Uterus (tissue), 3 donors: ENCODE measurements at regions not wholly inside any gene's neighbourhood (a gene's known extent, or its start where the extent isn't known, plus 50 kb on each side); places are given as distances from the start of the nearest gene placed in this dataset.

ENCODE experiments used
- DNase-seq, 2 donors: peaks; one replicate each; pipeline ENCODE4 v3.0.0-alpha.2; 2019 to 2020
- H3K27ac ChIP-seq, 2 donors: fragments of 200-600 bp; sonication (generic); 1 replicate in 1 of 2; 2 replicates in 1 of 2; pipeline ENCODE4 v1.5.1; 2016 to 2018
- H3K27me3 ChIP-seq, 2 donors: fragments of 200-600 bp; sonication (generic); one replicate each; pipeline ENCODE4 v1.5.1; 2018 to 2019; ENCODE audit warnings: control low read depth in 1 of 2
- H3K36me3 ChIP-seq, 2 donors: fragments of 200-600 bp; sonication (generic); one replicate each; pipeline ENCODE4 v1.5.1; 2019; ENCODE audit warnings: control low read depth in 1 of 2
- H3K4me1 ChIP-seq, 2 donors: fragments of 200-600 bp; sonication (generic); one replicate each; pipeline ENCODE4 v1.5.1; 2018 to 2019; ENCODE audit warnings: control low read depth in 1 of 2
- H3K4me3 ChIP-seq, 2 donors: fragments of 200-600 bp; sonication (generic); 1 replicate in 1 of 2; 2 replicates in 1 of 2; pipeline ENCODE4 v1.5.1; 2018 to 2019; ENCODE audit warnings: mild to moderate bottlenecking in 1 of 2
- H3K9me3 ChIP-seq, 2 donors: fragments of 200-600 bp; sonication (generic); one replicate each; pipeline ENCODE4 v1.5.1; 2019; ENCODE audit warnings: control low read depth in 1 of 2
- POLR2A ChIP-seq, 2 donors: fragments of 450-650 bp; IDR thresholded peaks; one replicate each; pipeline ENCODE4 v1.6.1; 2016; ENCODE audit warnings: antibody characterized with exemption in 2 of 2, mild to moderate bottlenecking in 1 of 2, moderate library complexity in 1 of 2
- intact Hi-C: fragments of 100-400 bp; cut with DNase I; formaldehyde crosslinking; loops from one replicate; pipeline ENCODE4 v1.15.1; 2023; ENCODE audit warnings: low total_unique reads
- TF ChIP-seq, protein P1 (sequence below), 4 experiments: fragments of 200-600 bp in 2 of 4; fragments of 450-650 bp in 2 of 4; sonication (generic) in 2 of 4; IDR thresholded peaks; one replicate each; pipeline ENCODE4 v1.5.1; 2016 to 2019; ENCODE audit warnings: antibody characterized with exemption in 4 of 4, mild to moderate bottlenecking in 2 of 4, moderate library complexity in 1 of 4
- donor health status: DM: yes; HTN: yes; CAD: no.

DNA sequence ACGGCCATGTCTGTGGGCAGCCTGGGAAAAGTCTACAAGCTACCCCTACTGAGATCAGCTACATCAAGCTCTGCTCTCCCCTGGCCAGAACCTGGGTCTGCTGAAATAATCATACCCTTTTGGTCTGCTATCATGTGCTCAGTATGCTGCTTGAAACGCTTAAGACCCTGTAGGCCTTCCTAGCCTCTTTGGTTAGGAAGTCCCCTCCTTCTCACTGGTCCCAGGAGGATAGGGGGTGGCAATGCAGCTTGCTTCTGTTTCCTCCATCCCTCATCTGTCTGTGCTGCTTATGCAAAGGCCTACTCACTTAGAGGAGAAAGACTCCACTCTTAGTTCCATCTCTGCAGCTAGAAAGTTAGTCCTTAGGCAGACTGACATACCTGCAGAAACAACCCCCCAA lies 118.2 kb upstream of the RASGRP1 start:
- intact Hi-C loops = no loop called here
- H3K36me3 ChIP-seq = no peaks in the 10 kb centered on the region
- TF ChIP-seq, protein P1, sequence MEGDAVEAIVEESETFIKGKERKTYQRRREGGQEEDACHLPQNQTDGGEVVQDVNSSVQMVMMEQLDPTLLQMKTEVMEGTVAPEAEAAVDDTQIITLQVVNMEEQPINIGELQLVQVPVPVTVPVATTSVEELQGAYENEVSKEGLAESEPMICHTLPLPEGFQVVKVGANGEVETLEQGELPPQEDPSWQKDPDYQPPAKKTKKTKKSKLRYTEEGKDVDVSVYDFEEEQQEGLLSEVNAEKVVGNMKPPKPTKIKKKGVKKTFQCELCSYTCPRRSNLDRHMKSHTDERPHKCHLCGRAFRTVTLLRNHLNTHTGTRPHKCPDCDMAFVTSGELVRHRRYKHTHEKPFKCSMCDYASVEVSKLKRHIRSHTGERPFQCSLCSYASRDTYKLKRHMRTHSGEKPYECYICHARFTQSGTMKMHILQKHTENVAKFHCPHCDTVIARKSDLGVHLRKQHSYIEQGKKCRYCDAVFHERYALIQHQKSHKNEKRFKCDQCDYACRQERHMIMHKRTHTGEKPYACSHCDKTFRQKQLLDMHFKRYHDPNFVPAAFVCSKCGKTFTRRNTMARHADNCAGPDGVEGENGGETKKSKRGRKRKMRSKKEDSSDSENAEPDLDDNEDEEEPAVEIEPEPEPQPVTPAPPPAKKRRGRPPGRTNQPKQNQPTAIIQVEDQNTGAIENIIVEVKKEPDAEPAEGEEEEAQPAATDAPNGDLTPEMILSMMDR (IDR thresholded peaks at IDR 0.05) = no peak
- no peak for TF ChIP-seq POLR2A (IDR thresholded peaks at IDR 0.05)
- no peaks in the 10 kb centered on the region for H3K4me1 ChIP-seq
- no peaks in the 10 kb centered on the region for H3K9me3 ChIP-seq
- H3K27ac ChIP-seq = no peak overlapping the region
- DNase-seq = no peak
- H3K27me3 ChIP-seq = no peaks in the 10 kb centered on the region
- no peak overlapping the region for H3K4me3 ChIP-seq

DNA sequence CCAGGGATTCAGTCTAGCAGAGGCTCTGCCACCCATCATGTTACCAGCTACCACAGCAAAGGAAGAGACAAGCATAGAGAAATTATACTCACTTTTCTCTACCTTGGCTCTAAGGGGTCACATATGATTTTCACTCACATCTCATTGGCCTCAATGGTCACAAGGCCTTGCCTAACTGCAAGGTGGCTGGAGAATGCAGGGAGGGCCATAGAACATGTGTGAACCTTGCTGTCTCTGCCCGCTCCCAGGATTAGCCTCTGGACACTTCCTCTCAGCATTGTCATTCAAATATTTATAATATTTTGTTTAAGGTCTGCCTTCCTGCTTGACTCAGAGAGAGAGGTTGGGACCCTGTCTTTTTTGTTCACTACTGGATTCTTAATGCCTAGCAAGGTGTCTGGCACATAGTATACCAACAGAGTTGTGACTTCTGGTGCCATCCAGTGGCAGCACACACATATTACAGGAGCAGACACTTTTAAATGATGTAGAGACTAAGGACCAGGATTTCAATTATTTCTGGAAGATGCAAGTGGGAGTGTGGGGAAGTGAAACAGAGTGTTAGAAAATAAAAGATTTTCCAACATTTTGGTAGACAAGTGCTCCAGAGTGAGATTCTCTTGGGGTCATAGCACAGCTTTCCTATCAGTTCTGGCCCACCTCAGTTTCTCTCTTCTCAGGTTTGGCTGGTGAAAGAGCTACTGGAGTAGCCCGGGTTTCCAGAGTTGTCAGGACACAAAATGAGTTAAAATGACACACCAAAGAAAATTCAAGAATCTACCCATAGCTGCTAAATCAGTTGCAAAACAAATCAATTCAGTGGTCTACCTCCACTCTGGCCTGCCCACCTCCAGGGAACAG lies 119.0 kb upstream of the RASGRP1 start:
- no peak overlapping the region for H3K4me3 ChIP-seq
- no peak for TF ChIP-seq POLR2A (IDR thresholded peaks at IDR 0.05)
- TF ChIP-seq, protein P1 (IDR thresholded peaks at IDR 0.05) = peak in 2 of 4 experiments; percentile 40 to 54
- intact Hi-C loops = no loop called here
- H3K4me1 ChIP-seq = no peaks in the 10 kb centered on the region
- no peaks in the 10 kb centered on the region for H3K27me3 ChIP-seq
- no peaks in the 10 kb centered on the region for H3K36me3 ChIP-seq
- DNase-seq = peak in 1 of 2 donors; percentile 22
- no peaks in the 10 kb centered on the region for H3K9me3 ChIP-seq
- no peak overlapping the region for H3K27ac ChIP-seq

DNA sequence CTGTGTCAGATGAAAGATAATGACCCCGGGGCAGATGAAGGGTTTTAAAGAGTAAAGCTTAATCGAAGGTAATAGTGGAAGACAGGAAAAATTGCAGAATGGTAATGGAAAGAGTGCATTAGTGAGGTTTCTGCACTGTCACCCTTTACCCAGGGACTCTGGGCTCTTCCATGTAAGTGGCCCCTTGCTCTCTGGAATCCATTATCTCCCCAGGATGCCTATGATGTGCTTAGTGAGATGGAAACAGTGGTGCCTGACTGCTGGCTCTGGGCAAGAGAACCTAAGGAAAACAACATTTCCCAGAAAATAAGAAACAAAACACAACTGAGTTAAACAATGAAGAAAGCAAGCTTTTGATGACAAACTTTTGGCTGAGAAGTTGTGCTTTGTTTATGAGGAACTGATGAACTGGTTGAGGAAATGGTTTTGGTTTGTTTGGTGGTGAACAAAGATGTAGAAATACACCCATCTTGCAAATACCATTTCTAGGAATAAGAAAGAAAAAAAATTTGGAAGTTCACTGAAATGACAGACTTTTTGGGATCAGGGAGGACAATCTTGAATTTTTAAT lies 119.9 kb upstream of the RASGRP1 start:
- intact Hi-C loops = no loop called here
- Histone ChIP-seq H3K9me3 (no peaks in the 10 kb centered on the region), H3K27ac (no peak overlapping the region), H3K27me3 (no peaks in the 10 kb centered on the region), H3K36me3 (no peaks in the 10 kb centered on the region), H3K4me1 (no peaks in the 10 kb centered on the region), H3K4me3 (no peak overlapping the region)
- TF ChIP-seq, protein P1 (IDR thresholded peaks at IDR 0.05) = no peak
- TF ChIP-seq POLR2A (IDR thresholded peaks at IDR 0.05) = no peak
- DNase-seq = no peak

DNA sequence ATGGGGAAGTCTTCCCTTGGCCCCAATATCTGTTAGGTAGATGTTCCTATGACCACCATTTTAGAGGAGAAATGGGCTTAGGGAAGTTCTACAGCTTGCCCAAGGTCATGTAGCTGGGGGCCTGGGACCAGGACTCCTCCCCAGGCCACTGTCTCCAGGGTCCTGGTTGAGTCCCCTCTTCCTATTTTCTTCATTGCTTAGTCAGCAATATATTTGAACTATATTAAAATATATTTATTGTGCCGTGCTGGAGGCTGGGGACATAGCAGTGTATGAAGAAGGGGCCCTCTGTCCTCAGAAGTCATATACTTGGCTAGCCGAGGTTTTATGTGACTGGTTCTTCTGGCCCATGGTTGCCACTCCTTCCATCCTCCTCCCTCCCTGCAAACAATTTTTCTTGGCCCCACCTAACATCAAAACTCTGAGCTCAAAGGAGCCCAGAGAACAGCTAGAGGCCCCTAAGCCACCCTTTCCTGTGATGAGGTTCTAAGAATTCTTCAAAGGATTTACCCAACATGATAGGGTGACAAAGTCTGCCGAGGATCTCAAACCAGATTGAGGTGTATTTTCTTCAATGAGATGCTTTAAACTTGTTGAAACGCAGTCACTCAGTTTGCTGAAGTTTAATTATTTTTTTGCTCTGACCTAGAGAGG lies 121.2 kb upstream of the RASGRP1 start:
- Histone ChIP-seq H3K27ac (no peak overlapping the region), H3K9me3 (no peaks in the 10 kb centered on the region), H3K36me3 (no peaks in the 10 kb centered on the region), H3K4me3 (no peak overlapping the region), H3K4me1 (no peaks in the 10 kb centered on the region), H3K27me3 (no peaks in the 10 kb centered on the region)
- no peak for DNase-seq
- intact Hi-C loops = no loop called here
- TF ChIP-seq POLR2A (IDR thresholded peaks at IDR 0.05) = no peak

DNA sequence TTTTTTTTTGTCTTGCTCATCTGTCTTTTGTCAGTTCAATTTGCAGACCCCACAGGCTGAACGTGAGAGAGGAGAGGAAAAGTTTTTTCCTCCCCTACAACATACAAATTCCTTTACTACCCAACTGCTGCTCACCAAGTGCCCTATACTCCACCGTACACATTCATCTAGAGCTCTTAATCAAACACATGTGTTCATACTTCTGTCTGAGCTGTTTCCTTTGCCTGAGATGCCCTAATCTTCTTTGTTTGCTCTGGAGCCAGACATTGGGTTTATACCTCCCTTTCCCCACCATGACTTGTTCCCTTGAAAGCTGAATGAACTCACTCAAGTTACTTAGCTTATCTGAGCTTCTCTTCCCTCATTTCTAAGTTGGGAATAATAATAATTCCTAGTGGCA lies 122.7 kb upstream of the RASGRP1 start:
- H3K9me3 ChIP-seq = no peaks in the 10 kb centered on the region
- no peak for DNase-seq
- H3K27ac ChIP-seq = no peak overlapping the region
- intact Hi-C loops = no loop called here
- H3K4me3 ChIP-seq = no peak overlapping the region
- H3K27me3 ChIP-seq = no peaks in the 10 kb centered on the region
- no peak for TF ChIP-seq POLR2A (IDR thresholded peaks at IDR 0.05)
- TF ChIP-seq, protein P1 (IDR thresholded peaks at IDR 0.05) = no peak
- no peaks in the 10 kb centered on the region for H3K36me3 ChIP-seq
- no peaks in the 10 kb centered on the region for H3K4me1 ChIP-seq
